DND-41 (cell line): ENCODE measurements at regions not wholly inside any gene's neighbourhood (a gene's known extent, or its start where the extent isn't known, plus 50 kb on each side); places are given as distances from the start of the nearest gene placed in this dataset.

Source experiments
- EZH2 ChIP-seq: IDR thresholded peaks from 3 replicates; pipeline ENCODE4 v1.6.1; 2012; ENCODE audit warnings: borderline replicate concordance, low read depth, mild to moderate bottlenecking, moderate library complexity, low read length, inconsistent platforms; ENCODE audit not compliant: severe bottlenecking
- TF ChIP-seq, protein P1 (sequence below): IDR thresholded peaks from 2 replicates; pipeline ENCODE4 v1.5.1; 2012; ENCODE audit warnings: borderline replicate concordance, low read length, moderate library complexity, mild to moderate bottlenecking; ENCODE audit not compliant: poor library complexity, severe bottlenecking; ENCODE audit errors: extremely low read depth

DNA sequence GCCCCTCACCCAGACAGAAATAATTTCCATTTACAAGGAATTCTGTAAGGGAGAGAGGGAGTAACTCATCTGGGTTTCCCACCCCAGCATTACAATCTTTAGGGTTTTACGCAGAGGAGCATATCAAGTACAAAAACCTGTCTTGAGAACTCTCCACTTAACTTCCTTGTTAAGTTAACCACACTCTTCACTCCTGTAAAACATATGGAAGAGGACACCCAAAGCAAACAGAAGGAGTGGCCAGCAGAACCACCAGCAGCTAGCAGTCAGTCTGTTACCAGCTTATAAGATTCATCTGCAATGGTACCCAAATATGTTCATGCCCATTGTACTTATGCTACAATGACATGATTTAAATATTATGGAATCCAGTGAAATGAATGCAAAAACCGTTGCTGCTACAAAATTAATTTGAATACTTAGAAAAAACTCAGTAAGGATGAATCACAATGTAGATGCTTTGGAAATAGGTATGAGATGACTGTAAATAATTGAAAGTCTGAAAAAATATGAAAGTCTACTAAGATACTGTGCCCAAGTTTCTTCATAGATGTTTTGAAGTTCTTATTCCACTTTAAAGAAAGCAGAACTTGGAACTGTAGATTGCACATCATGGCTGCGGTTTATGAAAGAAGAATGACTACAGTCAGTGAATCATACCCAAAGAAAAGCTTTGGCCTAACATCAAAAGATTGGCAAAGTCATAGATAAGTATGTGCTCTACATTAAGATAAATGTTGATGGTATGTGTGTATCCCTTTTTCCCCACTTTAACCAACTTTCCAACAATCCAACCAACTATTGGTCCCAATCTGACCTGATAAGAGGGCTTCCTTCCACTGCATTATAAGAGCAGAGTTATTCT lies 233.6 kb downstream of the ACTL7B start:
- TF ChIP-seq, protein P1, sequence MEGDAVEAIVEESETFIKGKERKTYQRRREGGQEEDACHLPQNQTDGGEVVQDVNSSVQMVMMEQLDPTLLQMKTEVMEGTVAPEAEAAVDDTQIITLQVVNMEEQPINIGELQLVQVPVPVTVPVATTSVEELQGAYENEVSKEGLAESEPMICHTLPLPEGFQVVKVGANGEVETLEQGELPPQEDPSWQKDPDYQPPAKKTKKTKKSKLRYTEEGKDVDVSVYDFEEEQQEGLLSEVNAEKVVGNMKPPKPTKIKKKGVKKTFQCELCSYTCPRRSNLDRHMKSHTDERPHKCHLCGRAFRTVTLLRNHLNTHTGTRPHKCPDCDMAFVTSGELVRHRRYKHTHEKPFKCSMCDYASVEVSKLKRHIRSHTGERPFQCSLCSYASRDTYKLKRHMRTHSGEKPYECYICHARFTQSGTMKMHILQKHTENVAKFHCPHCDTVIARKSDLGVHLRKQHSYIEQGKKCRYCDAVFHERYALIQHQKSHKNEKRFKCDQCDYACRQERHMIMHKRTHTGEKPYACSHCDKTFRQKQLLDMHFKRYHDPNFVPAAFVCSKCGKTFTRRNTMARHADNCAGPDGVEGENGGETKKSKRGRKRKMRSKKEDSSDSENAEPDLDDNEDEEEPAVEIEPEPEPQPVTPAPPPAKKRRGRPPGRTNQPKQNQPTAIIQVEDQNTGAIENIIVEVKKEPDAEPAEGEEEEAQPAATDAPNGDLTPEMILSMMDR = no peak
- TF ChIP-seq EZH2 = no peak
